ENCODE measurements at regions not wholly inside any gene's neighbourhood (a gene's known extent, or its start where the extent isn't known, plus 50 kb on each side); places are given as distances from the start of the nearest gene placed in this dataset.

GRCh38 chr2:236922061-236922460 is 163.6 kb upstream of the COPS8 start:
- no peaks in the 10 kb centered on the region for H3K4me1 ChIP-seq
- TF ChIP-seq CTCF (IDR thresholded peaks at IDR 0.05) = no peak
- no peaks in the 10 kb centered on the region for H3K27me3 ChIP-seq
- DNase-seq (ENCODE audit: low spot score) = no peak
- no peaks in the 10 kb centered on the region for H3K36me3 ChIP-seq
- no peak overlapping the region for H3K27ac ChIP-seq
- no peak overlapping the region for H3K4me3 ChIP-seq
- no peaks in the 10 kb centered on the region for H3K9me3 ChIP-seq

GRCh38 chr2:236928380-236929037 is 157.2 kb upstream of the COPS8 start:
- peak overlapping the region in 1 of 2 donors; percentile 32 for H3K27ac ChIP-seq
- TF ChIP-seq CTCF (IDR thresholded peaks at IDR 0.05) = no peak
- H3K36me3 ChIP-seq = no peaks in the 10 kb centered on the region

GRCh38 chr2:236932831-236933361 is 152.8 kb upstream of the COPS8 start:
- Histone ChIP-seq H3K4me3 (no peak overlapping the region), H3K27me3 (no peaks in the 10 kb centered on the region), H3K9me3 (no peaks in the 10 kb centered on the region), H3K36me3 (no peaks in the 10 kb centered on the region), H3K27ac (no peak overlapping the region), H3K4me1 (no peaks in the 10 kb centered on the region)
- DNase-seq (ENCODE audit: low spot score) = peak; percentile 21
- no peak for TF ChIP-seq CTCF (IDR thresholded peaks at IDR 0.05)

More at GRCh38 chr2:236928380-236929037, 157.2 kb upstream of the COPS8 start:
- peak; percentile 50 for DNase-seq (ENCODE audit: low spot score)
- H3K4me3 ChIP-seq = peak overlapping the region; percentile 21 to 30
- H3K4me1 ChIP-seq = no peaks in the 10 kb centered on the region
- no peaks in the 10 kb centered on the region for H3K27me3 ChIP-seq
- no peaks in the 10 kb centered on the region for H3K9me3 ChIP-seq

GRCh38 chr2:236934166-236934565 is 151.5 kb upstream of the COPS8 start:
- H3K27ac ChIP-seq = no peak overlapping the region
- DNase-seq (ENCODE audit: low spot score) = peak; percentile 55
- no peak overlapping the region for H3K4me3 ChIP-seq
- H3K27me3 ChIP-seq = no peaks in the 10 kb centered on the region
- H3K4me1 ChIP-seq = no peaks in the 10 kb centered on the region
- H3K9me3 ChIP-seq = no peaks in the 10 kb centered on the region
- no peaks in the 10 kb centered on the region for H3K36me3 ChIP-seq
- TF ChIP-seq CTCF (IDR thresholded peaks at IDR 0.05) = no peak

- Histone ChIP-seq H3K27me3 (no peaks in the 10 kb centered on the region), H3K9me3 (no peaks in the 10 kb centered on the region), H3K4me3 (no peak overlapping the region), H3K4me1 (no peaks in the 10 kb centered on the region), H3K36me3 (no peaks in the 10 kb centered on the region), H3K27ac (no peak overlapping the region)
- TF ChIP-seq CTCF (IDR thresholded peaks at IDR 0.05) = no peak
- DNase-seq (ENCODE audit: low spot score) = peak; percentile 43
Measured at GRCh38 chr2:236934656-236935055, 151.0 kb upstream of the COPS8 start.

- Histone ChIP-seq H3K4me1 (no peaks in the 10 kb centered on the region), H3K27me3 (no peaks in the 10 kb centered on the region), H3K36me3 (no peaks in the 10 kb centered on the region), H3K4me3 (no peak overlapping the region), H3K9me3 (no peaks in the 10 kb centered on the region), H3K27ac (no peak overlapping the region)
- no peak for TF ChIP-seq CTCF (IDR thresholded peaks at IDR 0.05)
- DNase-seq (ENCODE audit: low spot score) = peak; percentile 38
Measured at GRCh38 chr2:236935083-236935482, 150.6 kb upstream of the COPS8 start.
